VCaP (cell line): ENCODE measurements at regions not wholly inside any gene's neighbourhood (a gene's known extent, or its start where the extent isn't known, plus 50 kb on each side); places are given as distances from the start of the nearest gene placed in this dataset.
"Not testable (repeated sequence)": the region's sequence is repeated elsewhere in the genome, so short reads cannot be mapped to it uniquely, and the experiment has no call there.

Source experiments
- H3K27ac ChIP-seq: fragments of 450-650 bp; 2 replicates; pipeline ENCODE4 v1.5.1; 2017
- TF ChIP-seq, protein P1 (sequence below): fragments of 450-650 bp; conservative IDR thresholded peaks from 2 replicates; pipeline ENCODE4 v1.5.1; 2017; ENCODE audit warnings: mild to moderate bottlenecking, moderate library complexity

DNA sequence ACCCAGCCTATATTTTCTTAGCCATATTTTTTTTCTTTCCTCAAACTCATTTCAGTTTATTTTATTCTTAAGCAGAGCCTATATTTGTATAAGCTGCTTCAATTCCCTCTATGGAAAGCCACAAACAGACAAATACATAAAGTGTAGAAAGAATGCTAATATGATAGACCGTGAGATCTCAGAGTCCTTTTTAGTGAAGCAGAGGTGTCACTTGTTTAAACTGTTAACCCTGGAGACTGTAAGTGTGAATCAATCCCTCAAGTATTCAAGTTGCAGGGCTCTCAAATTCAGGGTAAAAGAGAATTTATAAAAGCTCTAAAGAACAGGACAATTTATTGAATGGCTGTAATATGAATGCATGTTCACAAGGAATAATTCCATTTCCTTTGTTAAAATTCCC lies 72.2 kb upstream of the BHLHE40 start:
- peak overlapping the region; percentile 84; the same call in 1 of the 2 replicates for H3K27ac ChIP-seq
- TF ChIP-seq, protein P1, sequence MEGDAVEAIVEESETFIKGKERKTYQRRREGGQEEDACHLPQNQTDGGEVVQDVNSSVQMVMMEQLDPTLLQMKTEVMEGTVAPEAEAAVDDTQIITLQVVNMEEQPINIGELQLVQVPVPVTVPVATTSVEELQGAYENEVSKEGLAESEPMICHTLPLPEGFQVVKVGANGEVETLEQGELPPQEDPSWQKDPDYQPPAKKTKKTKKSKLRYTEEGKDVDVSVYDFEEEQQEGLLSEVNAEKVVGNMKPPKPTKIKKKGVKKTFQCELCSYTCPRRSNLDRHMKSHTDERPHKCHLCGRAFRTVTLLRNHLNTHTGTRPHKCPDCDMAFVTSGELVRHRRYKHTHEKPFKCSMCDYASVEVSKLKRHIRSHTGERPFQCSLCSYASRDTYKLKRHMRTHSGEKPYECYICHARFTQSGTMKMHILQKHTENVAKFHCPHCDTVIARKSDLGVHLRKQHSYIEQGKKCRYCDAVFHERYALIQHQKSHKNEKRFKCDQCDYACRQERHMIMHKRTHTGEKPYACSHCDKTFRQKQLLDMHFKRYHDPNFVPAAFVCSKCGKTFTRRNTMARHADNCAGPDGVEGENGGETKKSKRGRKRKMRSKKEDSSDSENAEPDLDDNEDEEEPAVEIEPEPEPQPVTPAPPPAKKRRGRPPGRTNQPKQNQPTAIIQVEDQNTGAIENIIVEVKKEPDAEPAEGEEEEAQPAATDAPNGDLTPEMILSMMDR, result no peak

DNA sequence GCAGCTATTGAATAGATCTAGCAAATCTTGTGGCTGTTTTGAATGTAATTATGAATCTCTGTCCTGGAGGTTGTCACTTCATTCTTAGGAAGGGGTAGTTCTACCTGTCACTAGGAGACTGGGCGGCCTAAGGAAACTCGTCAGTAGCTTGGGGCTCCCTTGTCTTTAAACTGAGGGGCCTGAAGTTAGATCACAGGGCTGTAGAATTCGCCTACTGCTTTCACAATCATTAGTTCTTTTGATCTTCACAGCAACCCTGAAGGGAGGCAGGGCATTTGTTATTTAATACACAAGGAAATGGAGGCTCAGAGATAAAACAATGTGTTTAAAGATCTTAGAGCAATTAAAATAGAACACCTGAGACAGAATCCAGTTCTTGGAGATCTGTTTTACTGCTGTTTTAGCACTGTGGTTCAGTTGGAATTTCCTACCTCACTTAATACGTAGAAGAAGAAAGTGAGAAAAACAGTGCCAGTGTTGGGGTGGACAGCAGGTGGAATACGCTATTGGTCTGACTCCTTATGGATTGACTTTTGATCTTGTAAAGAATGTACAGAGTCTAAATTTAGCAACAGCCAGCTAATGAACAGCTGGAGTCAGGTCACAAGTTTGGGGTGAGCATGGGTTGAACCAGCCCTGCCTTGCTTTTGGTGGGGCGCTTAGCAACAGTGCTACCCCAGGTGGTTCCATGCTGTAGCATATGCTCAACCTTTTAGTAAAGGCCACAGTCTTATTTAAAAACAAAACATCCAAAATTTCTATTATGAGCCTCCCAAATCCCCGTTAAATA lies 71.4 kb upstream of the BHLHE40 start:
- peak overlapping the region; percentile 84; the same call in 1 of the 2 replicates for H3K27ac ChIP-seq
- TF ChIP-seq, protein P1, result no peak

DNA sequence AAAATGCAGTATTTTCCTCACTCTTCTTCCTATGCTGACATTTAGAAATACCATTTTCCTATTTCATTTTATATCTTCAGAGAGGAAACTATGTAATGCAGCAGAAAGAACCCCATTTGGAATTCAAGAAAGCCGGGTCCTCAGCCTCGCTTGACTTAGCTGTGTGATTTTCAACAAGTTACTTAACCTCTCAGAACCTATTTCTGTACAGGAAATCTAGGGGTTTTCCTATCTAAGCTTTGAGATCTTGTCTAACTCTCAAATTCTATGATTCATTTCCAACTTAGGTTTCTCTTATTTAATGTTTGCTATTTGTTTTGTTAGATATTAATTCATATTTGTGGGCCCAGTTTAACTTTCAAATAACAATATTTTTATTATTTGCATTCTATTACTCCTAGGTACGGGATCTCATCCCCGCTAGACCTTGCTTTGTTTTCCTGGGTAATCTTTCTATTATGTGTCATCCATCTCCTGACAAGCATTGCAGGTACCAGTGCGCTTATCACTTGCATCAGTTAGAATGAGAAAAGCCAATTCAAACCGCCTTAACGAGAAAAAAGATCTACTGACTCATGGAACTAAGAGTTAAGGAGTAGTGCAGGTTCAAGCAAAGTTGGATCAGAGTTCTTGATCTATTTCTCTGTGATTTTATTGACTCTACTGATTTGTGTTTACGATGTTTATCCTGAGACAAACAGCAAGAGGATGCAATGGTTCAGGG lies 70.6 kb upstream of the BHLHE40 start:
- peak overlapping the region; percentile 84; the same call in 1 of the 2 replicates for H3K27ac ChIP-seq
- TF ChIP-seq, protein P1, result no peak

DNA sequence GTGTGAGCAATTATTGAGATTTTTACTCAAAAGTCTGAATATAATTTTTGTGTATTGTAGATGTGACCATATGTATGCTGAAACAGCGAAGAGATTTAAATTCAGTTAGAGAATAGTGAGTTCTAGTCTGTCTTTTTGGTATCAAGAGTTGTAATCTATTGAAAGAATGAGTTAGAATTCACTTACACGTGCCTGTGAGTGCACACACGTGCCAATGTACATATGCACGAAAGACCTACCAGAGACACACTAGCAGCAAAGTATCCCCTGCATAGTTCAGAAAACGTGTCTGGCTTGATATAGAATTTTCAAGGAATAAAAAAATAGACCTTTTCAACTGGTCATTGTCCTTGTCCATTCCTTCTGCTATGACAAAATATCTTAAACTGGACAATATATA lies 64.8 kb upstream of the BHLHE40 start:
- no peak overlapping the region for H3K27ac ChIP-seq
- TF ChIP-seq, protein P1, result no peak

DNA sequence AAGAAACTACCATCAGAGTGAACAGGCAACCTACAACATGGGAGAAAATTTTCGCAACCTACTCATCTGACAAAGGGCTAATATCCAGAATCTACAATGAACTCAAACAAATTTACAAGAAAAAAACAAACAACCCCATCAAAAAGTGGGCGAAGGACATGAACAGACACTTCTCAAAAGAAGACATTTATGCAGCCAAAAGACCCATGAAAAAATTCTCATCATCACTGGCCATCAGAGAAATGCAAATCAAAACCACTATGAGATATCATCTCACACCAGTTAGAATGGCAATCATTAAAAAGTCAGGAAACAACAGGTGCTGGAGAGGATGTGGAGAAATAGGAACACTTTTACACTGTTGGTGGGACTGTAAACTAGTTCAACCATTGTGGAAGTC lies 57.6 kb upstream of the BHLHE40 start:
- not testable (repeated sequence) for H3K27ac ChIP-seq

DNA sequence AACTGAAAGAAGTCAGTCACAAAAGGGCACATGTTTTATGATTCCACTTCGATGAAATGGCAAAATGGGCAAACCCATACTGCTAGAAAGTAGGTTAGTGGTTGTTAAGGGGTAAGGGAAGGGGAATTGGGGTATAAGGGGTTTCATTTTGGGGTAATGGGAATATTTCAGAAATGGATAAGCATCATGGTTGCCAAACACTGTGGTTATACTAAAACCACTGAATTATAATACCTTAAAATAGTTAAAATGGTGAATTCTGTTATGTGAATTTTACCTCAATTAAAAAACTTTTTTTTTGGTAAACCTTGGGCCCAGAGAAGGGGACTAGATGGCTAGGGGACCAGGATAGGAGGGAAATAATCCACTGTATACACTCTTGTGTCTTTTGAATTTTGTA lies 52.3 kb upstream of the BHLHE40 start:
- no peak overlapping the region for H3K27ac ChIP-seq
- TF ChIP-seq, protein P1, result no peak

DNA sequence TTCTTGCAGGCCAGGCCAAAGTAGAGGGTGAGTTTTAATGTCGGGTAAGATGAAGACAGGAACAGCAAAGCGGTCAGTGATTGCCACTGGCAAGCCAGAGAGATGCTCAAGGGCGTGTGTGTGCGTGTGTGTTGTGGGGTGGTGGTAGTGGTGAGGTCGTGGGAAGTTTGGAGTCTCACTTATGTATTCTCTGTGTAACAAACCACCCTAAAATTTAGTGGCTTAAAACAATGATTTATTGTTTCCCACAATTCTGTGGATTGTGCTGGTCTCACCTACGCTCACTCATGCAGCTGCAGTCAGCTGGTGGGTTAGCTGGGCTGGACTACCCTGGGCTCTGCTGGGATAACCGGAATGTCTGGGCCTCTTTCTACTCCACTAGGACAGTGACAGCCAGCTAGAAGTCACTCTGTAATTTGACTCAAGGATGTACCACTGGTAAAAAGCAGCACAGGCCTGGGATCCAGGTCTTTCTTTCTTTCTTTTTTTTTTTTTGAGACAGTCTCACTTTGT lies 50.9 kb upstream of the BHLHE40 start:
- no peak overlapping the region for H3K27ac ChIP-seq
- TF ChIP-seq, protein P1, result no peak
